Breast epithelium (tissue), 3 donors: ENCODE measurements at regions not wholly inside any gene's neighbourhood (a gene's known extent, or its start where the extent isn't known, plus 50 kb on each side); places are given as distances from the start of the nearest gene placed in this dataset.

Experiments
- POLR2A ChIP-seq: fragments of 450-650 bp; IDR thresholded peaks from one replicate; pipeline ENCODE4 v1.6.1; 2016; ENCODE audit warnings: antibody characterized with exemption, mild to moderate bottlenecking, moderate library complexity
- TF ChIP-seq, protein P1 (sequence below), 3 donors: fragments of 450-650 bp; IDR thresholded peaks; one replicate each; pipeline ENCODE4 v1.5.1; 2016 to 2017; ENCODE audit warnings: antibody characterized with exemption in 3 of 3, mild to moderate bottlenecking in 3 of 3, moderate library complexity in 3 of 3

DNA sequence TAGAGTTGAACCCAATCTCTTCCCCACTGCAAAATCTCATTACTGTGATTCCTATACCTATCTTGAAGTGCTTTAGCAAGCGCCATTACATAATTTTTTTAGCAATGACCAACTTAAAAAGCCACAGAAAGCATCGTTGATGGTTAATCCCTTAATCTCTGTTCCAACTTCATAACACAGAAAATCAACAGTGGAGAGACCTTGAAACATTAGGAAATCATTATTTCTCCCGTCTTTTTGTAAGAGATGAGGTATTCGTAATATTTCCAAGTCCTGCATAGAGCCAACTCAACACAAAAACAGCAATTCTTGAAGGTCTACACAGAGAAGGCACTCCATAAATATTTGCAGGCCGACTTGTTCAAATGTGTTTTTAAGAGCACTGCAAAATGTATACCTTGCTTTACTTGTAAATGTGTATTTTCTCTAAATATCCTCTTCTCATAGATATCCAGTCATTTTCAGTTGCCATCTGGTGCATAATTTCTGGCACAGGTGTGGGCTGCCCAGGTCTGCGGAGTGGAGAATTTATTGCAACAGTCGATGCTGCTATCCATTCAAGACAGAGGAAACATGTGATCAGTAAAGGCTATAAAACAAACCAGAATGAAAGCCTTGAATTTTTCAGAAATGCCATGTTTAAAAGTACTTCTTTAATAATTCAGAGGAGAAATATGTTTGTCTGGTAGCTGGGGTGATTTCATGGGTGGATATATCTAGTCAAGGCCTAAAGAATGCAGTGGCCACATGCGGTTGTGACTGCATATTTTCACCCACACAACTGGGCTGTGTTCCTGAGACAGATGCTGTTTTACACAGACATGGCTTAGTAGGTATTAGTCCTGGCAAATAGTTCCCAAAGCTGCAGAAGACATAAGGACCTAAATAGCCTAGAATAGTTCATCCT, 234.3 kb upstream of the STARD13 start:
- TF ChIP-seq, protein P1, sequence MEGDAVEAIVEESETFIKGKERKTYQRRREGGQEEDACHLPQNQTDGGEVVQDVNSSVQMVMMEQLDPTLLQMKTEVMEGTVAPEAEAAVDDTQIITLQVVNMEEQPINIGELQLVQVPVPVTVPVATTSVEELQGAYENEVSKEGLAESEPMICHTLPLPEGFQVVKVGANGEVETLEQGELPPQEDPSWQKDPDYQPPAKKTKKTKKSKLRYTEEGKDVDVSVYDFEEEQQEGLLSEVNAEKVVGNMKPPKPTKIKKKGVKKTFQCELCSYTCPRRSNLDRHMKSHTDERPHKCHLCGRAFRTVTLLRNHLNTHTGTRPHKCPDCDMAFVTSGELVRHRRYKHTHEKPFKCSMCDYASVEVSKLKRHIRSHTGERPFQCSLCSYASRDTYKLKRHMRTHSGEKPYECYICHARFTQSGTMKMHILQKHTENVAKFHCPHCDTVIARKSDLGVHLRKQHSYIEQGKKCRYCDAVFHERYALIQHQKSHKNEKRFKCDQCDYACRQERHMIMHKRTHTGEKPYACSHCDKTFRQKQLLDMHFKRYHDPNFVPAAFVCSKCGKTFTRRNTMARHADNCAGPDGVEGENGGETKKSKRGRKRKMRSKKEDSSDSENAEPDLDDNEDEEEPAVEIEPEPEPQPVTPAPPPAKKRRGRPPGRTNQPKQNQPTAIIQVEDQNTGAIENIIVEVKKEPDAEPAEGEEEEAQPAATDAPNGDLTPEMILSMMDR (IDR thresholded peaks at IDR 0.05) = no peak
- no peak for TF ChIP-seq POLR2A
